GM12874 (cell line): ENCODE measurements at regions not wholly inside any gene's neighbourhood (a gene's known extent, or its start where the extent isn't known, plus 50 kb on each side); places are given as distances from the start of the nearest gene placed in this dataset.

Experiments used
- TF ChIP-seq, protein P1 (sequence below): IDR thresholded peaks from 2 replicates; pipeline ENCODE4 v1.5.1; 2011; ENCODE audit warnings: low read depth, mild to moderate bottlenecking, control low read depth, low read length, moderate library complexity; ENCODE audit not compliant: insufficient read depth

DNA sequence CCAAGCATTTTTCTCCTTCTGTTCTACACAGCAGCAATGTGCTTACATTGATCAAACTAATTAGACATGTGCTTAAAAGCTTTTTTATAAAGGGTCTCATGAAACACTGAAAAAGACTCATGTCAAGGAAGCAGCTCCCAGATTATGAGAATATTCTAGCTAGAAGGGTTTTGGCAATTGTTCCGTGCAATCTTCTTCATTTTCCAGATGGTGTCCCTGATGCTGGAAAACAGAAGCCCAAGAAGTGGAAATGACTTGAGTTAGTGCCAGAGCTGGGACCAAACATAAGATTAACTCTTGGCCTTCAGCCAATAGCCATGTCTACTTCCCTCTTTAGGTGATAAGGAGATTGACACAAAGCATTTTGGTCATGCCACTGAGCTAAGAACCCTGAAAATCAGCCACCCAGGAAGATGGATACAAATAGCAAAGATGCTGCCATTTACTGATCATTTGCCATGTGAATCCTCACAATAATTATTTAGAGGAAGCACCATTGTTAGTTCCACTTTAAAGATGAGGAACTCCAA is 110.8 kb downstream of the MATN1 start:
- TF ChIP-seq, protein P1, sequence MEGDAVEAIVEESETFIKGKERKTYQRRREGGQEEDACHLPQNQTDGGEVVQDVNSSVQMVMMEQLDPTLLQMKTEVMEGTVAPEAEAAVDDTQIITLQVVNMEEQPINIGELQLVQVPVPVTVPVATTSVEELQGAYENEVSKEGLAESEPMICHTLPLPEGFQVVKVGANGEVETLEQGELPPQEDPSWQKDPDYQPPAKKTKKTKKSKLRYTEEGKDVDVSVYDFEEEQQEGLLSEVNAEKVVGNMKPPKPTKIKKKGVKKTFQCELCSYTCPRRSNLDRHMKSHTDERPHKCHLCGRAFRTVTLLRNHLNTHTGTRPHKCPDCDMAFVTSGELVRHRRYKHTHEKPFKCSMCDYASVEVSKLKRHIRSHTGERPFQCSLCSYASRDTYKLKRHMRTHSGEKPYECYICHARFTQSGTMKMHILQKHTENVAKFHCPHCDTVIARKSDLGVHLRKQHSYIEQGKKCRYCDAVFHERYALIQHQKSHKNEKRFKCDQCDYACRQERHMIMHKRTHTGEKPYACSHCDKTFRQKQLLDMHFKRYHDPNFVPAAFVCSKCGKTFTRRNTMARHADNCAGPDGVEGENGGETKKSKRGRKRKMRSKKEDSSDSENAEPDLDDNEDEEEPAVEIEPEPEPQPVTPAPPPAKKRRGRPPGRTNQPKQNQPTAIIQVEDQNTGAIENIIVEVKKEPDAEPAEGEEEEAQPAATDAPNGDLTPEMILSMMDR: no peak

DNA sequence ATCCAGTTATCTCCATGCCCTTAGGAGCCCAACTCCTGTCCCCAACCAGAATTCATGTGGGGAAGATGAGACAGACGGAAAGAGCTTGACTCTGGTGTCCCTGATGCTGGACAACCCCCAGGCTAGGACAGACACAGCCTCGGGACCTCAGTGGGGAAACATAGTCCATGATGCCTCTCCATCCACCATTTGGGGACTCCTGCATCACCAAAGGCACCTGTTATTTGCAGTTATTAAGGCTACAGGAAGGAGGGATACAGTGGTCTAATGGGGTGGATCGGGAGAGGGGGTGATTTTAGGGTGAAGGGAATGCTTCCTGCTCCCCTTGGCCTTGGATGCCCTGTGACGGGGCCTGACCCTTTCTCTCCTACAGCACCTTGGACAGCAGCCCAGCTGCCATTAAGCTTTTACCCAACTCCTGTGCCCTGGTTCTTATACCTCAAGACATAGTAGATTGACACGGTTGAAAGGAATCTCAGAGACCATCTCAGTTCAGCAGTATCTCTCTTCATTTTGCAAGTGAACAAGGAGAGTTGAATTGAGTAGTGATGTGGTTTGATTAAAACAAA is 111.6 kb downstream of the MATN1 start:
- TF ChIP-seq, protein P1: no peak

DNA sequence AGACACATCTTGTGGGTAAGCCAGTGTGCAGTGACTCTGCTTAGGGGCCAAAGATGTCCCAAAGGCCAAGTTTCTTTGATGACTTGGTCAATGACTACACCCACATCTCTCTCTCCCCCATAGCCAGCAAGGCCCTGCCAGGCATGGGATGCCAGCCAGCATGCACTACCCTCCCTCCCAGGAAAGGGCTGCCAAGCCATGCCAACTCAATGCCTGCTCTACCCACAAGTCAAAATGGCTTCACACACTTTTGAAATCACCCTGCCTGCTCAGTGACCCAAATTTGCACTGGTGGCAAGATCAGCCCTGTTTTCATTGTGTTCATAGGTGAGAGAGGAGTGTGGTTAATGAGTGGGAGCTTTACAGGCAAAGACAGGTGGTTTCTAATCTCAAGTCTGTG is 112.5 kb downstream of the MATN1 start:
- TF ChIP-seq, protein P1: no peak

DNA sequence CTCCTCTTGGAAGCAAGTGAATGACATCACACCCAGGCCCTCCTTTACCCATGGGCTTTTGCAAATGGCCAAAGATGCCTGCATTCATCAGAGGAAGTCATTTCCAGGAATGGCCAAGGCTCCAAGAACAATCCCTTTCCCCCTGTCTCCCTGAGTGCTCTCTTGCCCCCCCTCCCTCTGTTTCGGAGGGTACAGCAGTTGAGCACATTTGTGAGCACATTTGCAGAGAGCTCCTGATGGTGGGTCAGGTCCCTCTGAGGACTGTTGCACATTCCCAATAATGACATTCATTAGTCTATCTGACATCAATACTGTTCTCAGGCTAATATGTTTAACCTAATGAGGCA is 113.4 kb downstream of the MATN1 start:
- TF ChIP-seq, protein P1: no peak

DNA sequence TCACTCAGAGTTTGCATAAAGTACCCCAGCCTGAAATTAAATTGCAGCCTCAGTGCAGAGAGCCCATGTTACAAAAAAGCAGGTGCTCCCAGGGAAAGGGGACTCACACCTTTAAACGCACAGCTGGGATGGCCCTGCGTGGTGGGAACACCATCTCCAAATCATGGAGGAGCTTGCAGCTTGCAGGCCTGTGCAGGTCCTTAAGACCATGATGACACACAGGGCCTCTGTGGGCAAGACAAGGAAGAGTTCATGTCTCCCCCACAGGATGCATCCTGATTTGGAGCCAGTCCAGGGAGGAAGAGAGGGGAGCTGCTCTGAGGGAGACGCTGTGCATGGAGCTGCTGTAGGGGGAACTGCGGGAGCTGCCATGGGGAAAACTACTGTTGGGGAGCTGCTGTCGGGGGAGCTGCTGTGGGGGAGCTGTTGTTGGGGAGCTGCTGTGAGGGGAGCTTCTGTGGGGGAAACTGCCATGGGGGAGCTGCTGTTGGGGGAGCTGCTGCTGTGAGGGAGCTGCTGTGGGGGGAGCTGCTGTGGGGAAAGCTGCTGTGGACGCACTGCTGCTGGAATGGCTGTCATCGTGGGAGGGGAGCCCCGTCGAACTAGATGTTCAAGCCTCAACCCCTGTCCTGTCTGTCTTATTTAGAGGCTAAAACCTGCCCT is 113.9 kb downstream of the MATN1 start:
- TF ChIP-seq, protein P1: no peak

DNA sequence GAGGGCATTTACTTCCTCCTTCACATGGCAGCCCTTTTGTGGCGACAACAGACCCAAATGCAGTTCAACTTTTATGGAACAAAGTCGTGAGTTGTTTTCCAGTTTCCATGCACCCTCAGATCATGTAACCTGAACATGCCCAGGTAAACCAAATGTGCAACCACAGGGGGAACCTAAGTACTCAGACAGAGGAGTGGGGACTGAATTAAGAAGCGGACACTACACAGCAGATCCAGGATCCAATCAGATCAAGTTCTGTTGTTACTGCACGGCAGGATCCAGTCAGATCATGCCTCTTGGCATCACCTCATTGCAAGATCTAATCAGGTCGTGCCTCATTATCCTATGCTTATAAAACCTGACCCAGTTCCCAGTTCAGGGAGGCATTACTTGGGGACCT is 115.7 kb downstream of the MATN1 start:
- TF ChIP-seq, protein P1: no peak

DNA sequence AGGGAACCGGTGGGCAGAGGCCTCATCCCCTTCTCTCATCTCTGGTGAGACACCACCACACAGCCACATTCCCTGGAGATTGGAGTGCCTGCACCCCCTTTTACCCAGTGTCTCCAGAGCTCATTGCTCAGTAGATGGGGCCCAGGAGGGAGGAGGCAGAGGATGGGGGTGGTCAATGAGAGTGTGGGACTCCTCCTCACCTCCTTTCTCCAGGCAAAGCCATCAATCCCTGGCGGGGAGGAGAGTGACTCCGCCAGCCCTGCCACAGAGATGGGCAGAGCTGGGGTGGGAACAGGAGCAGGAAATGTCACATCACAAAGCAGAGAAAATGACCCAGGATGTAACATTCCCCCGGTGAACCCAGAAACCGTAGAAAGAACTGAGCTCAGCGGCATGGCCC is 117.2 kb downstream of the MATN1 start:
- TF ChIP-seq, protein P1: no peak
